ENCODE measurements at regions not wholly inside any gene's neighbourhood (a gene's known extent, or its start where the extent isn't known, plus 50 kb on each side); places are given as distances from the start of the nearest gene placed in this dataset.

GRCh38 chr6:25025919-25026301 lies 90.2 kb upstream of the RIPOR2 start:
- Histone ChIP-seq H2BK15ac (ENCODE audit: low read depth, low read length) (no peak overlapping the region), H3K36me3 (ENCODE audit: control insufficient read depth, insufficient read depth, low read length) (no peaks in the 10 kb centered on the region), H2AK5ac (ENCODE audit: low read depth, low read length) (no peak overlapping the region), H3K14ac (replicated peaks; ENCODE audit: low read depth, low read length) (no peak overlapping the region), H3K56ac (ENCODE audit: extremely low read depth, insufficient read depth, low read length) (no peak overlapping the region), H4K8ac (ENCODE audit: low read depth in 2 of 2, low read length in 2 of 2) (no peak overlapping the region), H3K79me1 (ENCODE audit: low read depth in 1 of 2, low read length in 2 of 2) (no peaks in the 10 kb centered on the region), H3K4me2 (ENCODE audit: low read depth, low read length) (peak overlapping the region; percentile 61; the same call in 1 of the 2 replicates), H2BK20ac (ENCODE audit: low read depth, low read length) (no peak overlapping the region), H2BK120ac (ENCODE audit: low read depth, low read length) (peak overlapping the region; percentile 2; the same call in 1 of the 2 replicates), H3K4ac (ENCODE audit: low read depth, low read length) (no peak overlapping the region), H3K9me3 (ENCODE audit: control insufficient read depth, insufficient read depth, low read length) (no peaks in the 10 kb centered on the region), H3K18ac (ENCODE audit: low read depth, low read length) (peak overlapping the region; percentile 12; the same call in 1 of the 2 replicates), H3K23ac (ENCODE audit: low read depth, low read length) (no peak overlapping the region), H3K27me3 (ENCODE audit: control insufficient read depth, insufficient read depth, low read length) (no peaks in the 10 kb centered on the region), H2AK9ac (replicated peaks; ENCODE audit: low read depth, low read length, poor library complexity) (no peak overlapping the region), H4K5ac (ENCODE audit: low read depth, low read length) (peak overlapping the region; percentile 67; the same call in 1 of the 2 replicates), H4K20me1 (ENCODE audit: insufficient read depth, low read length) (no peaks in the 10 kb centered on the region), H3K27ac (ENCODE audit: insufficient read depth, low read length) (no peak overlapping the region), H3K9me1 (ENCODE audit: insufficient read depth, low read length) (no peaks in the 10 kb centered on the region), H3K4me3 (ENCODE audit: insufficient read depth, low read depth, low read length) (no peak overlapping the region), H3K4me1 (ENCODE audit: control insufficient read depth, insufficient read depth, low read length) (no peaks in the 10 kb centered on the region; the same call in 1 of the 2 replicates), H4K91ac (ENCODE audit: insufficient read depth, low read depth, low read length) (no peak overlapping the region), H3K9ac (ENCODE audit: low read depth, low read length) (no peak overlapping the region), H2AFZ (replicated peaks; ENCODE audit: low read length, poor library complexity) (no peak overlapping the region), H2BK5ac (ENCODE audit: low read depth, low read length, poor library complexity, severe bottlenecking) (no peak overlapping the region)
- in situ Hi-C loops (cut with MboI; ENCODE audit: low sequenced_read_pairs) = no loop called here
- peak; percentile 22 for DNase-seq
- intact Hi-C loops (cut with micrococcal nuclease) = no loop called here
- ChIA-PET CTCF (interaction anchor here (1.0 kb wide), 2 partner anchors 9 to 29 kb away, joined by 3 to 4 read pairs; no protein-coding TSS in a partner anchor), POLR2A (ENCODE audit: unreplicated experiment) (no interaction called here)
- no peak for TF ChIP-seq MXI1 (IDR thresholded peaks at IDR 0.05; ENCODE audit: borderline replicate concordance, low read depth, low read length)
- TF ChIP-seq RAD21 (IDR thresholded peaks at IDR 0.05; ENCODE audit: low read length) = no peak
- TF ChIP-seq CEBPB (IDR thresholded peaks at IDR 0.05; ENCODE audit: low read depth, low read length) = no peak
- no peak for TF ChIP-seq CHD1 (IDR thresholded peaks at IDR 0.05; ENCODE audit: low read depth, low read length)
- no peak for TF ChIP-seq POLR2A (IDR thresholded peaks at IDR 0.05; ENCODE audit: low read depth, low read length)
- TF ChIP-seq FOS (IDR thresholded peaks at IDR 0.05; ENCODE audit: low read depth, low read length) = no peak
- no peak for TF ChIP-seq NFE2L2 (IDR thresholded peaks at IDR 0.05; ENCODE audit: low read depth, low read length)
- no peak for TF ChIP-seq CTCF (conservative IDR thresholded peaks at IDR 0.05; ENCODE audit: low read depth, low read length)
- TF ChIP-seq RCOR1 (IDR thresholded peaks at IDR 0.05; ENCODE audit: insufficient replicate concordance, low read length) = no peak
- TF ChIP-seq SMC3 (IDR thresholded peaks at IDR 0.05; ENCODE audit: low read depth, low read length) = no peak
- no peak for TF ChIP-seq MAZ (IDR thresholded peaks at IDR 0.05; ENCODE audit: borderline replicate concordance, low read depth, low read length)
- TF ChIP-seq RFX5 (IDR thresholded peaks at IDR 0.05; ENCODE audit: low read depth, low read length) = no peak
- no peak for TF ChIP-seq MAFK (IDR thresholded peaks at IDR 0.05; ENCODE audit: low read depth, low read length)
- no peak for TF ChIP-seq ELK1 (IDR thresholded peaks at IDR 0.05; ENCODE audit: borderline replicate concordance, low read depth, low read length)
- TF ChIP-seq BHLHE40 (IDR thresholded peaks at IDR 0.05; ENCODE audit: low read depth, low read length) = no peak
- no peak for TF ChIP-seq USF2 (IDR thresholded peaks at IDR 0.05; ENCODE audit: low read depth, low read length)
- WGBS, 2 experiments (ENCODE audit: extremely low coverage in 2 of 2, insufficient read length in 1 of 2) = no CpG with 5 or more reads among the region's 2 CpGs
- dilution Hi-C loops (cut with HindIII; ENCODE audit: low sequenced_read_pairs, unreplicated experiment) = no loop called here
- no peak for ATAC-seq (ENCODE audit: low read depth)
- BruUV-seq (replicated peaks) = no TSS peak

Measured in IMR-90 (cell line).